Adrenal gland (tissue), 5 donors: ENCODE measurements at regions not wholly inside any gene's neighbourhood (a gene's known extent, or its start where the extent isn't known, plus 50 kb on each side); places are given as distances from the start of the nearest gene placed in this dataset.

Experiments
- CTCF ChIP-seq, 6 experiments: fragments of 450-650 bp in 4 of 6; fragments of 200-600 bp in 2 of 6; sonication (generic) in 1 of 6; IDR thresholded peaks; 1 replicate in 5 of 6; 2 replicates in 1 of 6; pipeline versions ENCODE4 v1.5.1 to v1.8.0; 2016 to 2021; ENCODE audit warnings: antibody characterized with exemption in 6 of 6, mild to moderate bottlenecking in 2 of 6, moderate library complexity in 1 of 6
- POLR2A ChIP-seq, 2 donors: fragments of 450-650 bp; IDR thresholded peaks; one replicate each; pipeline ENCODE4 v1.6.1; 2017; ENCODE audit warnings: antibody characterized with exemption in 2 of 2, mild to moderate bottlenecking in 2 of 2, moderate library complexity in 1 of 2
- donor health status: DM: no; HTN: no; CAD: no.

- TF ChIP-seq POLR2A (IDR thresholded peaks at IDR 0.05): no peak
- TF ChIP-seq CTCF (IDR thresholded peaks at IDR 0.05): no peak
Measured at GRCh38 chr6:137775227-137775626, 91.8 kb upstream of the TNFAIP3 start.
